Fibroblast of skin of left biceps (primary cell): ENCODE measurements at regions not wholly inside any gene's neighbourhood (a gene's known extent, or its start where the extent isn't known, plus 50 kb on each side); places are given as distances from the start of the nearest gene placed in this dataset.
"Not testable (repeated sequence)": the region's sequence is repeated elsewhere in the genome, so short reads cannot be mapped to it uniquely, and the experiment has no call there.

ENCODE experiments used
- DNase-seq, 2 experiments: peaks; one replicate each; pipeline ENCODE4 v3.0.0-alpha.2; 2013; ENCODE audit warnings: low read depth in 2 of 2

- DNase-seq: no peak
These were observed 50.1 kb upstream of the SIRPA start for GRCh38 chr20:1845163-1845523.

- peak; percentile 64 to 68 for DNase-seq
These were observed 50.7 kb upstream of the SIRPA start for GRCh38 chr20:1844325-1845162.

- DNase-seq: no peak
These were observed 52.9 kb upstream of the SIRPA start for GRCh38 chr20:1842281-1842680.

GRCh38 chr20:1841554-1842140, 53.6 kb upstream of the SIRPA start:
- DNase-seq: no peak

GRCh38 chr20:1840817-1841553, 54.2 kb upstream of the SIRPA start:
- no peak for DNase-seq

GRCh38 chr20:1839376-1840317, 55.6 kb upstream of the SIRPA start:
- DNase-seq: not testable (repeated sequence)

- no peak for DNase-seq
These were observed 56.5 kb upstream of the SIRPA start for GRCh38 chr20:1838556-1839279.

GRCh38 chr20:1835186-1836035, 59.8 kb upstream of the SIRPA start:
- no peak for DNase-seq

GRCh38 chr20:1833728-1834726, 61.2 kb upstream of the SIRPA start:
- DNase-seq: no peak

GRCh38 chr20:1833216-1833615, 62.0 kb upstream of the SIRPA start:
- no peak for DNase-seq

- DNase-seq: no peak
These were observed 62.6 kb upstream of the SIRPA start for GRCh38 chr20:1832634-1833033.

- no peak for DNase-seq
These were observed 63.6 kb upstream of the SIRPA start for GRCh38 chr20:1831606-1832005.

- no peak for DNase-seq
These were observed 64.1 kb upstream of the SIRPA start for GRCh38 chr20:1831096-1831495.

- DNase-seq: peak; percentile 64 to 67
These were observed 65.0 kb upstream of the SIRPA start for GRCh38 chr20:1830240-1830639.

- DNase-seq: no peak
These were observed 65.7 kb upstream of the SIRPA start for GRCh38 chr20:1829531-1829930.

- no peak for DNase-seq
These were observed 66.4 kb upstream of the SIRPA start for GRCh38 chr20:1828786-1829131.

- no peak for DNase-seq
These were observed 67.0 kb upstream of the SIRPA start for GRCh38 chr20:1827974-1828785.

- no peak for DNase-seq
These were observed 67.7 kb upstream of the SIRPA start for GRCh38 chr20:1827510-1827973.
